NCI-H69 (cell line): ENCODE measurements at regions not wholly inside any gene's neighbourhood (a gene's known extent, or its start where the extent isn't known, plus 50 kb on each side); places are given as distances from the start of the nearest gene placed in this dataset.
"Not testable (repeated sequence)": the region's sequence is repeated elsewhere in the genome, so short reads cannot be mapped to it uniquely, and the experiment has no call there.

Experiments
- DNase-seq: peaks from one replicate; lab custom pipeline; 2025; lab: John Stamatoyannopoulos, UW

DNA sequence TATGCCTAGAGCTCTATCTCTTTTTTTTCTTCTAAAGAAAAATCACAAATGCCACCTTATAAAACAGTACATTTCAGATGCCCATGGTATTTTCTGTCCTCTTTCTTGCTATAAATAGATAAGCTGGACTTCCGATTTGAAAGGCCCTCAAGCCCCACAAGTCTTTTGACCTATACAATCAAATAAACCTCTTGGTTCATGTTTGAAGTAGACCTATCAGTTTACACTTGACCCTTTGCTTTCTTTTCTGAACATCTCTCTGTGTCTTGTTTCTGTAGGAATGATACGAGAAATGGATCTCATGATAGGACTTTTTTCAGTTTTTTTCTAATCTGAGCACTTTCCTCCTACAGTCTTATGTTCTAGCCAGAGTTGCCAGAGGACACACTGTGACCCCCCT lies 327.2 kb downstream of the SOX9 start:
- DNase-seq = no peak

DNA sequence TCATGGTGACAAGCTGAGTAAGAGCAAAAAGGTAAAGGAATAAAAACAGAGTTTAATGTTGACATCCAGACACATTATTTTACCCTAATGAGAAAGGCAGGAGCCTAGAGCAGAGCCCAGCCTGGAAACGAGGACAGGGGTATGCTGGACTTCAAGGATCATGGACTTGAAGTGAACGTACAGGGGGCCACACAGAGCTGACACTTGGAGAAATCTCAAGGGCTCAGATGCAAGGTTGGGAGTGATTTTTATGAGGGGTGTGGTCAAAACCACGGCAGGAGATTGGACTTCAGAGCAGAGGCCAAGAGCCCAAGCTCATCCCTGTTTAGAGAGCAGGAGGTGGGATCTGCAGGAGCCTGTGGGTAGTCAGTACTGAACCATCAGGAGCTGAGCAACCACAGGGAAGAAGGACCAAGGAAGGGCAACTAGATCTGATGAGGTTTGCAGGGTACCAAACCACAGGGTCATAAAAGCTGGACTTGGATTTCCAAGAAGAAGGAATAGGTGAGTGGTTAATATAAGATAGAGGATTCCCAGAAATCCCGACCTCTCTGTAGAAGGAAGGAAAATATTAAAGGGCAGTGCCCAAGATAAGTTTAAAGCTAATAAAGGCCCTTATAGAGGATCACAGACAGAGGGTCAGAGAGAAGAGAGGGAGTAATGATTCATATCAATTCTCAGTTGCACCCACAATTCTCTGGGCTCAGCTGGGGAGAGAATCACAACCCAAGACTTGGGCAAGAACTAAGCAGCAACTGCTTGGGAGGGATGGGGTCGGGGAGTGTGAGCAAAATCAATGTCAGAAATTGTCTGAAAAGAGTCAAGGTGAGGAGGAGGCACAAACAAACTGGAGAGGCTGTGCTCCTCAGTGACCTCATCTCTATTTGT lies 331.7 kb downstream of the SOX9 start:
- no peak for DNase-seq

GRCh38 chr17:72454342-72454741 lies 333.5 kb downstream of the SOX9 start:
- no peak for DNase-seq

- no peak for DNase-seq
Measured at GRCh38 chr17:72455562-72455961, 334.7 kb downstream of the SOX9 start.

GRCh38 chr17:72456075-72456474 lies 335.3 kb downstream of the SOX9 start:
- DNase-seq = no peak

DNA sequence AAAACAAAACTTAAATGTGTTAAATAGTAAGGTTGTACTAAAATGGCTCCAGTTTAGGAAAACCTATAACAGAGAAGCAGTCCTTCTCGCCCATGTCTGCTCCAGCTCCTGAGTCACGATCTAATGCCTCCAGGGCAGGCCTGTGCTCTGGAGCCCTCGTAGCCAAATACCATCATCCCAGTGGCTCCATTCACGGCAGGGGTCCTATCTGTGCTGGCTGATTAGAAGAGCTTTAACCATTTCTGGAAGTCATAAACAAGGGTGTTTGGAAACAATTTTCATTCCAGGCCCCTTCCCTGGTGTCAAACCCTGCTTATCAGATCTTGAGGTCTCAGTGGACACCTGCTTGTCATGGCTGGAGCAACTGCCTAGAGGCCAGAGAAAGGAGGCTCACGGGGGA lies 336.9 kb downstream of the SOX9 start:
- DNase-seq = no peak

- DNase-seq = no peak
Measured at GRCh38 chr17:72458301-72458700, 337.5 kb downstream of the SOX9 start.

DNA sequence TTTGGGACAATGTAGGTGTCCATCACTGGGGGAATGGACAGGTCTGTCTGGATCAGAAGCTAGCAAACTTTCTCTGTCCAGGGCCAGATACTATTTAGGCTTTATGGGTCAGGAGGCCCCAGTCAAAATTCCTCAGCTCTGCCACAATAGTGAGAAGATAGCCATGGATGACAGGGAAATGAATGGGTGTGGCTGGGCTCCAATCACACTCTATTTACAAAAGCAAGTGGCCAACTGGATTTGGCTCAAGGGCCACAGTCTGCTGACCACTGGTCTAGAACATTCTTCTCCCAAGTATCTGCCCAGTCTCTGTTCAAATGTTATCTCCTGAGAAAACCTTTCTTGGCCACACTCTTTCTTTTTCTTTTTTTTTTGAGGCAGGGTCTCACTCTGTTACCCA lies 339.9 kb downstream of the SOX9 start:
- no peak for DNase-seq

DNA sequence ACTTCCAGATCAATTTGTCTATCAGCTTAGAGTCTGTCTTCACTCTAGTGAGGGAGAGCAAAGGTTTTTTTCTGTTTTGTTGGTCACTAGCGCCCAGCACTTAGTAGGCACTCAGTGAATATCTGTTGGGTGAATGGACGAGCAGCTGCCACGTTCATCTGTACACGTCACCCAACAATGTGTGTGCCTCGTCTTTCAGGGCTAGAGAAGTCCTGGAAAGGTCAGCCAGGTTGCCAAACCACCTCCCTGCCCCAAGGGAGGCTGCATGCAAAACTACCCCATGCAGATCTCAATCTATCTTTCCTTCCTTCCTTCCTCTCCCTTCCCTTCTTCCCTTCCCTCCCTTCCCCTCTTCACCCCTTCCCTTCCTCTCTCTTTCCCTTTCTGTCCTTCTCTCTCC lies 340.9 kb downstream of the SOX9 start:
- DNase-seq = no peak

- DNase-seq = no peak
Measured at GRCh38 chr17:72462407-72462806, 341.6 kb downstream of the SOX9 start.

DNA sequence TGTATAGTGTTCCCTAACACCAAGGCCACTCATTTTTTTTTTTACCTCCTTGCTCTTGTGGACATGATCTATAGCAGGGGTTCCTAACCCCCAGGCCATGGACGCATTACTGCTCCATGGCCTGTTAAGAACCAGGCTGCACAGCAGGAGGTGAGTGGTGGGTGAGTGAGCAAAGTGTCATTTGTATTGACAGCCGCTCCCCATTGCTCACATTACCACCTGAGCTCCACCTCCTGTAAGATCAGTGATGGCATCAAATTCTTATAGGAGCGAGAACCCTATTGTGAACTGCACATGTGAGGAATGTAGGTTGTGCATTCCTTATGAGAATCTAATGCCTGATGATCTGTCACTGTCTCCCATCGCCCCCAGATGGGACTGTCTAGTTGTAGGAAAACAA lies 342.0 kb downstream of the SOX9 start:
- DNase-seq = no peak

DNA sequence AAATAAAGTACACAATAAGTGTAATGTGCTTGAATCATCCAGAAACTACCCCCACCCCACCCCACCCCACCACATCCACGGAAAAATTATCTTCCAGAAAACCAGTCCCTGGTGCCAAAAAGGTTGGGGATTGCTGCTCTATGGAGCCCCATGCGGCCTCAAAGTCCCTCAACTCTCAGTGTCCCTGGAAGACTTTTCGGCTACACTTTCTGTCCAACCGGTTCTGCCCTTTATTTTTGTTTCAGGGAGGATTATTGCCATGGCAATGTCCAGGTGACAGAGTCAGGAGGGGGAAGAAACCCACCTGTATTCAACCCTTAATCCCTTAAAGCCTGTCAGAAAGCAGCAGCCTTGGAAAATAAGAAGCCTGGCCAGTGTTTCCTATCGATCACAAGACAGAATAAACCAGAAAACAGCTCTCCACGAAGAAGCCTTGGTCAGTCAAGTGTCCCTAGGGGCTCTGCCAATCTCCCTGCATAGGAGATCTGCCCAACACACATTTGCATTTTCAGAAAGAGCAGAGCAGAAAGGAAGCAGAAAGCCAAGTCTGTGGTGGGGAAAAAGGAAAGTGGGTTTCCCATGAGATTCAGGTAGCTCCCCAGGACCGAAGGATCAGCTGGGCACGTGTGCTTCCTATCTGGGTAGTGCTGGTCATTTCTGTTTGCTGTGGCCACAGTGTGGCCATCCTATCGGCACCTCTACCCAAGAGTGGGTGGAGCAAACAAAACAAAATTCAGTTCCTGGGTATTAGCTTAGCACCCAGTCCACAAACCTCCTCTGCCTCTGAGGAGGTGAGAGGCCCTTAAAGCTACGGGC lies 342.7 kb downstream of the SOX9 start:
- DNase-seq = no peak

- DNase-seq = not testable (repeated sequence)
Measured at GRCh38 chr17:72464221-72464620, 343.4 kb downstream of the SOX9 start.

- DNase-seq = peak; percentile 86
Measured at GRCh38 chr17:72465191-72466024, 344.6 kb downstream of the SOX9 start.

DNA sequence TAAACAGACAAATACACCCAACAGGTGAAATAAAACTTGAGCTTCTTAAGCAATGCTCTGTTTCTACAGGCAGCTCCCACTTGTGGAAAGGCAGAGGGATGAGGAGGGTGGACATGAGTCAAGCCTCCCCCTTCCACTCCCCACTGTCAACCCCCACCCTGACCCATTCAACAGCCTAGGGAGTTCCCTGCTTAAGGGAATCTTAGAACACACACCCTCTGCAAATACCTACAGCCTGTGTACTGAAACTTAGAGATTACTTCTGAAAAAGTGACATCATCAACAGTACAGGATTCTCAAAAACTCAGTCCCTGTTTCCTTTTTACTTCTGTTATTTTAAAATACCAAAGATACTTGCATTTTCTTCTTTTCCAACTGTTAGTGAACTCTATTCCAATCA lies 345.4 kb downstream of the SOX9 start:
- DNase-seq = peak; percentile 38

- DNase-seq = no peak
Measured at GRCh38 chr17:72466606-72467005, 345.8 kb downstream of the SOX9 start.

GRCh38 chr17:72467841-72468653 lies 347.2 kb downstream of the SOX9 start:
- DNase-seq = peak; percentile 91

- DNase-seq = no peak
Measured at GRCh38 chr17:72468841-72469240, 348.0 kb downstream of the SOX9 start.

DNA sequence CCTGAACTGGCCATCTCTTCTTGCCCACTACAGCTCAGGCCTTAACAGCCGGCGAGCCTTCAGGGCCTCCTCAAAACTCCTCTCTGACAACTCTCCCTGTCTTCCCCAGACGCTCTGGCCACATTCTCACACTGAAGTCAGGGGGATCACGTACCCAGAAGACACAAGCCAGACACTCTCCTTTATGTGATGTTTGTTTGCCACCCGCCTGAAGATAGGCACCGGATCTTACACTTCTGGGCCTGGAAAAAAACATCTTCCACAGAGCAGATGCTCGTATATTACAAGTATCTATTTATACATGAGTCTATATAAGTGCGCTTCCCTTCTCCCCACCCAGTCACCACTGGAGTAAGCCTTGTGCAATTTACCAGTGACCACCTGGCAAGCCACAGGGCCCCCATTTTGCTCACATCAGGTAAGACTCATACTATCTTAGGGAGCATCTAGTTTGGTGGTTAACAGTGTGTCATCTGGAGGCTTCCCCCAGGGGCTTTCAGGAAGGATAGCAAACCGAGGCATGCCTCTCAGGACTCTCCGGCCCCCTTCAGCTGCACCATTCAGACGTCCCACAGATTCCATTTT lies 349.4 kb downstream of the SOX9 start:
- no peak for DNase-seq

GRCh38 chr17:72470734-72471133 lies 349.9 kb downstream of the SOX9 start:
- no peak for DNase-seq

- DNase-seq = no peak
Measured at GRCh38 chr17:72471296-72471695, 350.5 kb downstream of the SOX9 start.
